Hepatocyte (in vitro differentiated cells): ENCODE measurements at regions not wholly inside any gene's neighbourhood (a gene's known extent, or its start where the extent isn't known, plus 50 kb on each side); places are given as distances from the start of the nearest gene placed in this dataset.
"Not testable (repeated sequence)": the region's sequence is repeated elsewhere in the genome, so short reads cannot be mapped to it uniquely, and the experiment has no call there.

Experiments
- DNase-seq: peaks from one replicate; pipeline ENCODE4 v3.0.0-alpha.2; 2016; ENCODE audit warnings: low spot score
- H2AFZ ChIP-seq: fragments of 200-600 bp; sonication (generic); 2 replicates; pipeline ENCODE4 v1.6.0; 2016; ENCODE audit warnings: antibody characterized with exemption, mild to moderate bottlenecking
- H3K27ac ChIP-seq: fragments of 200-600 bp; sonication (generic); 2 replicates; pipeline ENCODE4 v1.5.1; 2016; ENCODE audit warnings: mild to moderate bottlenecking
- H3K27me3 ChIP-seq: fragments of 200-600 bp; sonication (generic); 2 replicates; pipeline ENCODE4 v1.6.1; 2016
- H3K36me3 ChIP-seq: fragments of 200-600 bp; sonication (generic); replicated peaks from 2 replicates; pipeline ENCODE4 v1.5.1; 2016; ENCODE audit warnings: low read depth; ENCODE audit not compliant: insufficient read depth
- H3K4me1 ChIP-seq: fragments of 200-600 bp; sonication (generic); 2 replicates; pipeline ENCODE4 v1.5.1; 2016; ENCODE audit warnings: mild to moderate bottlenecking, moderate library complexity; ENCODE audit not compliant: insufficient read depth
- H3K4me2 ChIP-seq: fragments of 200-600 bp; sonication (generic); 2 replicates; pipeline ENCODE4 v1.6.0; 2016
- H3K4me3 ChIP-seq: fragments of 200-600 bp; sonication (generic); 2 replicates; pipeline ENCODE4 v1.5.1; 2016; ENCODE audit warnings: mild to moderate bottlenecking
- H3K79me2 ChIP-seq: fragments of 200-600 bp; sonication (generic); 2 replicates; pipeline ENCODE4 v1.6.0; 2017; ENCODE audit warnings: mild to moderate bottlenecking
- H3K9me2 ChIP-seq: fragments of 200-600 bp; sonication (generic); replicated peaks from 2 replicates; pipeline ENCODE4 v1.6.0; 2017; ENCODE audit warnings: mild to moderate bottlenecking; ENCODE audit not compliant: insufficient read depth
- H3K9me3 ChIP-seq: fragments of 200-600 bp; sonication (generic); 2 replicates; pipeline ENCODE4 v1.5.1; 2016; ENCODE audit warnings: low read depth, mild to moderate bottlenecking
- H4K20me1 ChIP-seq: fragments of 200-600 bp; sonication (generic); 2 replicates; pipeline ENCODE4 v1.6.0; 2016; ENCODE audit warnings: mild to moderate bottlenecking; ENCODE audit not compliant: insufficient read depth, poor library complexity, severe bottlenecking
- EZH2 ChIP-seq: fragments of 200-600 bp; sonication (generic); IDR thresholded peaks from 2 replicates; pipeline ENCODE4 v1.6.1; 2016; ENCODE audit warnings: antibody characterized with exemption, mild to moderate bottlenecking, borderline replicate concordance
- EZH2phosphoT487 ChIP-seq: fragments of 200-600 bp; sonication (generic); IDR thresholded peaks from one replicate; pipeline ENCODE4 v1.6.1; 2018; ENCODE audit warnings: antibody characterized with exemption, mild to moderate bottlenecking, low read depth, moderate library complexity; ENCODE audit not compliant: unreplicated experiment, severe bottlenecking
- WGBS: methylation state at CpG from one replicate; pipeline ENCODE4 v1.1.6; 2016; ENCODE audit warnings: low lambda C conversion rate; ENCODE audit errors: missing lambda C conversion rate; 5-methylcytosine and 5-hydroxymethylcytosine counted together
- TF ChIP-seq, protein P1 (sequence below): fragments of 200-600 bp; sonication (generic); IDR thresholded peaks from 2 replicates; pipeline ENCODE4 v1.5.1; 2016; ENCODE audit warnings: antibody characterized with exemption, mild to moderate bottlenecking; ENCODE audit not compliant: poor library complexity

DNA sequence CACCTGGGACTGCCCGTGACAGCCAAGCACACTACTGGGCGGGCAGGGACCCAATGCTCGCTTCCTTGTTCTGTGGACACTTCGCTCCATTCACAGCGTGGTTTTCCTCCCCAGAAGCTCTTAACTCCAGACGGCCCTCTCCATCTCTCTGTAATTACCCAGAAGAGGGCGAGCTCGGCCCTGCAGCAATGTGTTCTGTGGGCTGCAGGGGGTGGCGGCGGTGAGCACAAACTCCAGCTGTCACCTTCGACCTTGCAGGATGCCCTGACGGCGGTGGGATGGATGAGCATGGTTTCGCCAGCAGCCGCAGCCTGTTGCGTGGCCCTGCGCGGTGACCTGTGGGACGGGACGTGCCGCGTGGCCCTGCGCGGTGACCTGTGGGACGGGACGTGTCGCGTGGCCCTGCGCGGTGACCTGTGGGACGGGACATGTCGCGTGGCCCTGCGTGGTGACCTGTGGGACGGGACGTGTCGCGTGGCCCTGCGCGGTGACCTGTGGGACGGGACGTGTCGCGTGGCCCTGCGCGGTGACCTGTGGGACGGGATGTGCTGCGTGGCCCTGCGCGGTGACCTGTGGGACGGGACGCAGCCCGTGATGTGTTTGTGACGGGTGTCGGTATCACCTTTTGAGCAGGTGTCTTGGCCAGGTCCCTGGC lies 1204.7 kb downstream of the BRD1 start:
- no peaks in the 10 kb centered on the region for H3K27me3 ChIP-seq
- H2AFZ ChIP-seq: no peak overlapping the region
- TF ChIP-seq, protein P1, sequence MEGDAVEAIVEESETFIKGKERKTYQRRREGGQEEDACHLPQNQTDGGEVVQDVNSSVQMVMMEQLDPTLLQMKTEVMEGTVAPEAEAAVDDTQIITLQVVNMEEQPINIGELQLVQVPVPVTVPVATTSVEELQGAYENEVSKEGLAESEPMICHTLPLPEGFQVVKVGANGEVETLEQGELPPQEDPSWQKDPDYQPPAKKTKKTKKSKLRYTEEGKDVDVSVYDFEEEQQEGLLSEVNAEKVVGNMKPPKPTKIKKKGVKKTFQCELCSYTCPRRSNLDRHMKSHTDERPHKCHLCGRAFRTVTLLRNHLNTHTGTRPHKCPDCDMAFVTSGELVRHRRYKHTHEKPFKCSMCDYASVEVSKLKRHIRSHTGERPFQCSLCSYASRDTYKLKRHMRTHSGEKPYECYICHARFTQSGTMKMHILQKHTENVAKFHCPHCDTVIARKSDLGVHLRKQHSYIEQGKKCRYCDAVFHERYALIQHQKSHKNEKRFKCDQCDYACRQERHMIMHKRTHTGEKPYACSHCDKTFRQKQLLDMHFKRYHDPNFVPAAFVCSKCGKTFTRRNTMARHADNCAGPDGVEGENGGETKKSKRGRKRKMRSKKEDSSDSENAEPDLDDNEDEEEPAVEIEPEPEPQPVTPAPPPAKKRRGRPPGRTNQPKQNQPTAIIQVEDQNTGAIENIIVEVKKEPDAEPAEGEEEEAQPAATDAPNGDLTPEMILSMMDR: no peak
- TF ChIP-seq EZH2phosphoT487 (no peak), EZH2 (no peak)
- H4K20me1 ChIP-seq: no peaks in the 10 kb centered on the region
- H3K79me2 ChIP-seq: no peaks in the 10 kb centered on the region
- peaks cover 2% of the 10 kb centered on the region for H3K4me1 ChIP-seq
- DNase-seq: no peak
- H3K9me3 ChIP-seq: no peaks in the 10 kb centered on the region
- no peaks in the 10 kb centered on the region for H3K9me2 ChIP-seq
- H3K36me3 ChIP-seq: no peaks in the 10 kb centered on the region
- H3K4me3 ChIP-seq: no peak overlapping the region
- H3K27ac ChIP-seq: no peak overlapping the region
- WGBS: 94% methylated on average over 26 of the region's 55 CpGs
- H3K4me2 ChIP-seq: no peak overlapping the region

DNA sequence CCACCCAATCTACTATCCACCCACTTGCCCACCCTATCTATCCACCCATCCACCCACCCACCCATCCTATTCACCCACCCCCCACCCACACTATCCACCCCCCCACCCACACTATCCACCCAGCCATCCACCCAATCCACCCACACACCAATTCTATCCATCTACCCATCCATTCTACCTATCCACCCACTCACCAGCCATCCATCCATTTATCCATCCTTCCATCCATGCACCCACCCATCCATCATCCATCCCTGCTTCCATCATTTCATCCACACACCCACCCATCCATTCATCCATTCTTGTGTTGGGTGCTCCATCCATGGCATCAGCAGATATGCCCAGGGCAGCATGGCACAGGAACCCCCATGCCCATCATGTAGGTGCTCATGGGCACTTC lies 1206.6 kb downstream of the BRD1 start:
- H3K4me3 ChIP-seq: no peak overlapping the region
- H2AFZ ChIP-seq: no peak overlapping the region
- no peak for TF ChIP-seq EZH2
- H3K27ac ChIP-seq: no peak overlapping the region
- H3K79me2 ChIP-seq: no peaks in the 10 kb centered on the region
- no peak overlapping the region for H3K4me2 ChIP-seq
- H3K36me3 ChIP-seq: no peaks in the 10 kb centered on the region
- no peaks in the 10 kb centered on the region for H3K9me2 ChIP-seq
- H3K4me1 ChIP-seq: peaks cover 2% of the 10 kb centered on the region
- no peaks in the 10 kb centered on the region for H3K27me3 ChIP-seq
- no peaks in the 10 kb centered on the region for H3K9me3 ChIP-seq
- DNase-seq: no peak
- no peaks in the 10 kb centered on the region for H4K20me1 ChIP-seq

DNA sequence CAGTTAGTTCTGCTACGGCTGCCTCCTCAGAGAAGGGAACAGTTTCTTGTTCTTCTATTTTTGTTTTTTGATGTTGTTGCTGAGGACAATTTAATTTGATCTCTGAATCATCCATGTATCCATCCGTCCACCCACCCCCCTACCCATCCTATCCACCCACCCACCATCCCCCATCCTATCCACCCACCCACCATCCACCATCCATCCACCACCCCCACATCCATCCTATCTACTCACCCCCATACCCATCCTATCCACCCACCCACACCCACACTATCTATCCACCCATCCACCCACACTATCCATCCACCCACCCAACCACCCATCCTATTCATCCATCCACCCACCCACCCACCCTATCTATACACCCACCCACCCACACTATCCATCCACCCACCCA lies 1207.2 kb downstream of the BRD1 start:
- H3K79me2 ChIP-seq, H3K4me3 ChIP-seq, H3K4me1 ChIP-seq, H3K36me3 ChIP-seq, DNase-seq, H2AFZ ChIP-seq, H3K27me3 ChIP-seq, H3K27ac ChIP-seq, H3K9me2 ChIP-seq, H4K20me1 ChIP-seq, H3K9me3 ChIP-seq, H3K4me2 ChIP-seq: not testable (repeated sequence)
- WGBS: 88% methylated on average over 1 of the region's 2 CpGs

DNA sequence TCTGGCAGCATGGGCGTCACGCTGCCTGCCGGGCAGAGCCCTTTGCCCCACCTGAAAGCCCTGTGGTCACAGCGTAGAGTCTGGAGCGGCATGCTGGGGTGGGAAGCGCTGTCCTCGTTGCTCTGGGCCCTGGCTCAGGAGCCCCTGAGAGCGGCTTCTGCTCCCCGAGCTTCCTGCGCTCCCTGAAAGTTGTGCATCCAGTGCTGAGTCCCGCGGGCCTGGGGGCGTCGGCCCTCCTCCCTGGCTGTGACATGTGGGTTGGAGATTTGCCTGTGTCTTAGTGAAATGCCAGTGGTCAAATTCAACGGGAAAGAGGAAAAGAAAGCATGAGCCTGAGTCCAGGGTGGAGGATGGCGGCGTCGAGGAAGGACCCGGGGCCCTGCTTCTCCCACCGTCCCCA lies 1208.0 kb downstream of the BRD1 start:
- 84% methylated on average over 20 of the region's 20 CpGs for WGBS

More for the DNA sequence above, 1208.0 kb downstream of the BRD1 start:
- no peak overlapping the region for H3K4me3 ChIP-seq
- no peaks in the 10 kb centered on the region for H3K36me3 ChIP-seq
- H3K4me2 ChIP-seq: no peak overlapping the region
- no peak for DNase-seq
- H3K79me2 ChIP-seq: no peaks in the 10 kb centered on the region
- H4K20me1 ChIP-seq: no peaks in the 10 kb centered on the region
- no peak overlapping the region for H3K27ac ChIP-seq
- TF ChIP-seq, protein P1: no peak
- TF ChIP-seq EZH2phosphoT487 (no peak), EZH2 (no peak)
- no peaks in the 10 kb centered on the region for H3K9me3 ChIP-seq
- no peaks in the 10 kb centered on the region for H3K9me2 ChIP-seq
- peaks cover 2% of the 10 kb centered on the region for H3K4me1 ChIP-seq
- no peaks in the 10 kb centered on the region for H3K27me3 ChIP-seq
- H2AFZ ChIP-seq: no peak overlapping the region
